Effector memory CD4-positive, alpha-beta T cell (primary cell): ENCODE measurements at regions not wholly inside any gene's neighbourhood (a gene's known extent, or its start where the extent isn't known, plus 50 kb on each side); places are given as distances from the start of the nearest gene placed in this dataset.
A peak's percentile ranks its signal among the peaks of the same experiment; 100 is the strongest.

ENCODE experiments used
- DNase-seq, 3 donors: peaks; one replicate each; pipeline ENCODE4 v3.0.0-alpha.2; 2020
- H3K27ac ChIP-seq: 2 replicates; pipeline ENCODE4 v1.7.0; 2013; ENCODE audit warnings: mild to moderate bottlenecking, low read length, moderate library complexity; ENCODE audit not compliant: insufficient read depth, poor library complexity, severe bottlenecking
- H3K27me3 ChIP-seq: replicated peaks from 2 replicates; pipeline ENCODE4 v1.7.0; 2013; ENCODE audit warnings: mild to moderate bottlenecking, low read length; ENCODE audit not compliant: insufficient read depth, control insufficient read depth, poor library complexity, severe bottlenecking
- H3K36me3 ChIP-seq: 2 replicates; pipeline ENCODE4 v1.7.0; 2013; ENCODE audit warnings: mild to moderate bottlenecking, low read length, moderate library complexity; ENCODE audit not compliant: control insufficient read depth, insufficient read depth
- H3K4me1 ChIP-seq: 2 replicates; pipeline ENCODE4 v1.7.0; 2013; ENCODE audit warnings: low read length, mild to moderate bottlenecking; ENCODE audit not compliant: control insufficient read depth, insufficient read depth, poor library complexity, severe bottlenecking
- H3K4me3 ChIP-seq: 2 replicates; pipeline ENCODE4 v1.7.0; 2013; ENCODE audit warnings: low read length, low read depth, mild to moderate bottlenecking; ENCODE audit not compliant: insufficient read depth, poor library complexity, severe bottlenecking
- H3K9me3 ChIP-seq: 2 replicates; pipeline ENCODE4 v1.7.0; 2013; ENCODE audit warnings: mild to moderate bottlenecking, low read length, moderate library complexity; ENCODE audit not compliant: control insufficient read depth

- no peaks in the 10 kb centered on the region for H3K36me3 ChIP-seq
- DNase-seq: no peak
- H3K4me1 ChIP-seq: no peaks in the 10 kb centered on the region
- H3K27me3 ChIP-seq: no peaks in the 10 kb centered on the region
- no peak overlapping the region for H3K27ac ChIP-seq
- H3K4me3 ChIP-seq: no peak overlapping the region
- H3K9me3 ChIP-seq: no peaks in the 10 kb centered on the region
These were observed 76.4 kb upstream of the SMIM36 start for GRCh38 chr17:55587608-55588139.

GRCh38 chr17:55585629-55586028, 74.4 kb upstream of the SMIM36 start:
- Histone ChIP-seq H3K4me1 (no peaks in the 10 kb centered on the region), H3K27ac (no peak overlapping the region), H3K4me3 (no peak overlapping the region), H3K27me3 (no peaks in the 10 kb centered on the region), H3K9me3 (no peaks in the 10 kb centered on the region), H3K36me3 (no peaks in the 10 kb centered on the region)
- DNase-seq: no peak

GRCh38 chr17:55584861-55585260, 73.6 kb upstream of the SMIM36 start:
- no peaks in the 10 kb centered on the region for H3K27me3 ChIP-seq
- DNase-seq: no peak
- no peaks in the 10 kb centered on the region for H3K4me1 ChIP-seq
- H3K4me3 ChIP-seq: no peak overlapping the region
- H3K36me3 ChIP-seq: no peaks in the 10 kb centered on the region
- no peak overlapping the region for H3K27ac ChIP-seq
- no peaks in the 10 kb centered on the region for H3K9me3 ChIP-seq

- Histone ChIP-seq H3K36me3 (no peaks in the 10 kb centered on the region), H3K27me3 (no peaks in the 10 kb centered on the region), H3K4me3 (no peak overlapping the region), H3K27ac (no peak overlapping the region), H3K4me1 (no peaks in the 10 kb centered on the region), H3K9me3 (no peaks in the 10 kb centered on the region)
- DNase-seq: no peak
These were observed 72.9 kb upstream of the SMIM36 start for GRCh38 chr17:55584055-55584685.

GRCh38 chr17:55582897-55583296, 71.6 kb upstream of the SMIM36 start:
- H3K36me3 ChIP-seq: no peaks in the 10 kb centered on the region
- H3K27me3 ChIP-seq: no peaks in the 10 kb centered on the region
- no peaks in the 10 kb centered on the region for H3K4me1 ChIP-seq
- H3K9me3 ChIP-seq: no peaks in the 10 kb centered on the region
- no peak overlapping the region for H3K27ac ChIP-seq
- DNase-seq: no peak
- no peak overlapping the region for H3K4me3 ChIP-seq

GRCh38 chr17:55580596-55581133, 69.4 kb upstream of the SMIM36 start:
- Histone ChIP-seq H3K9me3 (no peaks in the 10 kb centered on the region), H3K27me3 (no peaks in the 10 kb centered on the region), H3K4me3 (no peak overlapping the region), H3K27ac (no peak overlapping the region), H3K4me1 (peaks cover 7% of the 10 kb centered on the region), H3K36me3 (no peaks in the 10 kb centered on the region)
- no peak for DNase-seq

GRCh38 chr17:55577687-55578086, 66.4 kb upstream of the SMIM36 start:
- Histone ChIP-seq H3K36me3 (no peaks in the 10 kb centered on the region), H3K9me3 (no peaks in the 10 kb centered on the region), H3K4me3 (peak overlapping the region; percentile 60), H3K27me3 (no peaks in the 10 kb centered on the region), H3K27ac (peak overlapping the region; percentile 49), H3K4me1 (peaks cover 7% of the 10 kb centered on the region)
- peak in 1 of 3 donors; percentile 23 for DNase-seq

- no peaks in the 10 kb centered on the region for H3K27me3 ChIP-seq
- H3K36me3 ChIP-seq: no peaks in the 10 kb centered on the region
- peak overlapping the region; percentile 60 for H3K4me3 ChIP-seq
- DNase-seq: no peak
- H3K27ac ChIP-seq: peak overlapping the region; percentile 49
- no peaks in the 10 kb centered on the region for H3K9me3 ChIP-seq
- peaks cover 7% of the 10 kb centered on the region for H3K4me1 ChIP-seq
These were observed 65.8 kb upstream of the SMIM36 start for GRCh38 chr17:55576996-55577586.

GRCh38 chr17:55576237-55576995, 65.2 kb upstream of the SMIM36 start:
- DNase-seq: no peak
- Histone ChIP-seq H3K36me3 (no peaks in the 10 kb centered on the region), H3K9me3 (no peaks in the 10 kb centered on the region), H3K4me1 (peaks cover 7% of the 10 kb centered on the region), H3K4me3 (peak overlapping the region; percentile 60), H3K27ac (peak overlapping the region; percentile 49), H3K27me3 (no peaks in the 10 kb centered on the region)
